WTC11 (cell line): ENCODE measurements at regions not wholly inside any gene's neighbourhood (a gene's known extent, or its start where the extent isn't known, plus 50 kb on each side); places are given as distances from the start of the nearest gene placed in this dataset.

ENCODE experiments used
- JUN ChIP-seq: sonication (generic); formaldehyde crosslinking; IDR thresholded peaks from 2 replicates; pipeline ENCODE4 v1.8.0; 2023; ENCODE audit warnings: mild to moderate bottlenecking, missing genetic modification reagents
- SMAD3 ChIP-seq: sonication (generic); formaldehyde crosslinking; IDR thresholded peaks from 2 replicates; pipeline ENCODE4 v1.8.0; 2022; ENCODE audit warnings: missing genetic modification reagents, mild to moderate bottlenecking, borderline replicate concordance
- SOX15 ChIP-seq: fragments of 250-450 bp; sonication (Bioruptor Pico); IDR thresholded peaks from 2 replicates; pipeline ENCODE4 v1.9.0; 2021; ENCODE audit warnings: mild to moderate bottlenecking
- TCF7 ChIP-seq: sonication (generic); formaldehyde crosslinking; IDR thresholded peaks from 2 replicates; pipeline ENCODE4 v1.8.0; 2022; ENCODE audit warnings: mild to moderate bottlenecking, low read depth, missing genetic modification reagents, moderate library complexity
- ZNF317 ChIP-seq: sonication (generic); formaldehyde crosslinking; IDR thresholded peaks from 2 replicates; pipeline ENCODE4 v1.8.1; 2023; ENCODE audit warnings: low read depth, mild to moderate bottlenecking, moderate library complexity, missing genetic modification reagents, borderline replicate concordance
- TF ChIP-seq, protein P1 (sequence below): fragments of 200-600 bp; IDR thresholded peaks from 2 replicates; pipeline ENCODE4 v1.8.0; 2022; ENCODE audit warnings: antibody characterized with exemption
- TF ChIP-seq, protein P2 (sequence below): sonication (generic); formaldehyde crosslinking; conservative IDR thresholded peaks from 2 replicates; pipeline ENCODE4 v1.8.1; 2022; ENCODE audit warnings: mild to moderate bottlenecking, missing genetic modification reagents
- TF ChIP-seq, protein P3 (sequence below): sonication (generic); formaldehyde crosslinking; IDR thresholded peaks from 2 replicates; pipeline ENCODE4 v1.8.0; 2023; ENCODE audit warnings: missing genetic modification reagents, mild to moderate bottlenecking, borderline replicate concordance

DNA sequence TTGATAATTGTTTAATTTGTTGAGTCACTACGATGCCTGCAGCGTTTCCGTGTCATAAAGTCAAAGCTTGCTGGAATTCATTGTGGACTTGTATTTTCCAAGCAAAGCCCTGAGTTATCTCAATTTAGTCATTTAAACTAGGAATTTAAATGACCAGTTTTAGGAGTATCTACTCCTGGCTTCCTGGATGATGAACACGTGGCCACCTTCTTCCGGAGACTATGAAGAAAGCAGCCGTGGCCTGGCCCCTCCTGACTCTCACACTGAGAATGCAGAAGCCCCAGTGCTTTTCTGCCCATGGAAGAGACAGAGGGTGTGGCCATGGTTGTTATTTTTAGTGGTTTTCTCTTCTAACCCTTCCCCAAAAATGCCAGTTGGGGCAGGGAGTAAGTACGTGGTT, 250.7 kb upstream of the GATB start:
- no peak for TF ChIP-seq SMAD3 (CRISPR knock-in tag)
- no peak for TF ChIP-seq SOX15 (CRISPR knock-in tag)
- TF ChIP-seq, protein P1, sequence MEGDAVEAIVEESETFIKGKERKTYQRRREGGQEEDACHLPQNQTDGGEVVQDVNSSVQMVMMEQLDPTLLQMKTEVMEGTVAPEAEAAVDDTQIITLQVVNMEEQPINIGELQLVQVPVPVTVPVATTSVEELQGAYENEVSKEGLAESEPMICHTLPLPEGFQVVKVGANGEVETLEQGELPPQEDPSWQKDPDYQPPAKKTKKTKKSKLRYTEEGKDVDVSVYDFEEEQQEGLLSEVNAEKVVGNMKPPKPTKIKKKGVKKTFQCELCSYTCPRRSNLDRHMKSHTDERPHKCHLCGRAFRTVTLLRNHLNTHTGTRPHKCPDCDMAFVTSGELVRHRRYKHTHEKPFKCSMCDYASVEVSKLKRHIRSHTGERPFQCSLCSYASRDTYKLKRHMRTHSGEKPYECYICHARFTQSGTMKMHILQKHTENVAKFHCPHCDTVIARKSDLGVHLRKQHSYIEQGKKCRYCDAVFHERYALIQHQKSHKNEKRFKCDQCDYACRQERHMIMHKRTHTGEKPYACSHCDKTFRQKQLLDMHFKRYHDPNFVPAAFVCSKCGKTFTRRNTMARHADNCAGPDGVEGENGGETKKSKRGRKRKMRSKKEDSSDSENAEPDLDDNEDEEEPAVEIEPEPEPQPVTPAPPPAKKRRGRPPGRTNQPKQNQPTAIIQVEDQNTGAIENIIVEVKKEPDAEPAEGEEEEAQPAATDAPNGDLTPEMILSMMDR: no peak
- TF ChIP-seq, protein P2, sequence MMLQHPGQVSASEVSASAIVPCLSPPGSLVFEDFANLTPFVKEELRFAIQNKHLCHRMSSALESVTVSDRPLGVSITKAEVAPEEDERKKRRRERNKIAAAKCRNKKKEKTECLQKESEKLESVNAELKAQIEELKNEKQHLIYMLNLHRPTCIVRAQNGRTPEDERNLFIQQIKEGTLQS: no peak
- TF ChIP-seq, protein P3, sequence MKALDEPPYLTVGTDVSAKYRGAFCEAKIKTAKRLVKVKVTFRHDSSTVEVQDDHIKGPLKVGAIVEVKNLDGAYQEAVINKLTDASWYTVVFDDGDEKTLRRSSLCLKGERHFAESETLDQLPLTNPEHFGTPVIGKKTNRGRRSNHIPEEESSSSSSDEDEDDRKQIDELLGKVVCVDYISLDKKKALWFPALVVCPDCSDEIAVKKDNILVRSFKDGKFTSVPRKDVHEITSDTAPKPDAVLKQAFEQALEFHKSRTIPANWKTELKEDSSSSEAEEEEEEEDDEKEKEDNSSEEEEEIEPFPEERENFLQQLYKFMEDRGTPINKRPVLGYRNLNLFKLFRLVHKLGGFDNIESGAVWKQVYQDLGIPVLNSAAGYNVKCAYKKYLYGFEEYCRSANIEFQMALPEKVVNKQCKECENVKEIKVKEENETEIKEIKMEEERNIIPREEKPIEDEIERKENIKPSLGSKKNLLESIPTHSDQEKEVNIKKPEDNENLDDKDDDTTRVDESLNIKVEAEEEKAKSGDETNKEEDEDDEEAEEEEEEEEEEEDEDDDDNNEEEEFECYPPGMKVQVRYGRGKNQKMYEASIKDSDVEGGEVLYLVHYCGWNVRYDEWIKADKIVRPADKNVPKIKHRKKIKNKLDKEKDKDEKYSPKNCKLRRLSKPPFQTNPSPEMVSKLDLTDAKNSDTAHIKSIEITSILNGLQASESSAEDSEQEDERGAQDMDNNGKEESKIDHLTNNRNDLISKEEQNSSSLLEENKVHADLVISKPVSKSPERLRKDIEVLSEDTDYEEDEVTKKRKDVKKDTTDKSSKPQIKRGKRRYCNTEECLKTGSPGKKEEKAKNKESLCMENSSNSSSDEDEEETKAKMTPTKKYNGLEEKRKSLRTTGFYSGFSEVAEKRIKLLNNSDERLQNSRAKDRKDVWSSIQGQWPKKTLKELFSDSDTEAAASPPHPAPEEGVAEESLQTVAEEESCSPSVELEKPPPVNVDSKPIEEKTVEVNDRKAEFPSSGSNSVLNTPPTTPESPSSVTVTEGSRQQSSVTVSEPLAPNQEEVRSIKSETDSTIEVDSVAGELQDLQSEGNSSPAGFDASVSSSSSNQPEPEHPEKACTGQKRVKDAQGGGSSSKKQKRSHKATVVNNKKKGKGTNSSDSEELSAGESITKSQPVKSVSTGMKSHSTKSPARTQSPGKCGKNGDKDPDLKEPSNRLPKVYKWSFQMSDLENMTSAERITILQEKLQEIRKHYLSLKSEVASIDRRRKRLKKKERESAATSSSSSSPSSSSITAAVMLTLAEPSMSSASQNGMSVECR (CRISPR knock-in tag): no peak
- no peak for TF ChIP-seq TCF7 (CRISPR knock-in tag)
- TF ChIP-seq JUN (CRISPR knock-in tag): no peak
- TF ChIP-seq ZNF317 (CRISPR knock-in tag): no peak
